ENCODE measurements at regions not wholly inside any gene's neighbourhood (a gene's known extent, or its start where the extent isn't known, plus 50 kb on each side); places are given as distances from the start of the nearest gene placed in this dataset.

GRCh38 chr1:5189384-5189783 is 535.0 kb downstream of the AJAP1 start:
- TF ChIP-seq EZH2phosphoT487 (IDR thresholded peaks at IDR 0.05; ENCODE audit: borderline replicate concordance), result no peak
- TF ChIP-seq, protein P1, sequence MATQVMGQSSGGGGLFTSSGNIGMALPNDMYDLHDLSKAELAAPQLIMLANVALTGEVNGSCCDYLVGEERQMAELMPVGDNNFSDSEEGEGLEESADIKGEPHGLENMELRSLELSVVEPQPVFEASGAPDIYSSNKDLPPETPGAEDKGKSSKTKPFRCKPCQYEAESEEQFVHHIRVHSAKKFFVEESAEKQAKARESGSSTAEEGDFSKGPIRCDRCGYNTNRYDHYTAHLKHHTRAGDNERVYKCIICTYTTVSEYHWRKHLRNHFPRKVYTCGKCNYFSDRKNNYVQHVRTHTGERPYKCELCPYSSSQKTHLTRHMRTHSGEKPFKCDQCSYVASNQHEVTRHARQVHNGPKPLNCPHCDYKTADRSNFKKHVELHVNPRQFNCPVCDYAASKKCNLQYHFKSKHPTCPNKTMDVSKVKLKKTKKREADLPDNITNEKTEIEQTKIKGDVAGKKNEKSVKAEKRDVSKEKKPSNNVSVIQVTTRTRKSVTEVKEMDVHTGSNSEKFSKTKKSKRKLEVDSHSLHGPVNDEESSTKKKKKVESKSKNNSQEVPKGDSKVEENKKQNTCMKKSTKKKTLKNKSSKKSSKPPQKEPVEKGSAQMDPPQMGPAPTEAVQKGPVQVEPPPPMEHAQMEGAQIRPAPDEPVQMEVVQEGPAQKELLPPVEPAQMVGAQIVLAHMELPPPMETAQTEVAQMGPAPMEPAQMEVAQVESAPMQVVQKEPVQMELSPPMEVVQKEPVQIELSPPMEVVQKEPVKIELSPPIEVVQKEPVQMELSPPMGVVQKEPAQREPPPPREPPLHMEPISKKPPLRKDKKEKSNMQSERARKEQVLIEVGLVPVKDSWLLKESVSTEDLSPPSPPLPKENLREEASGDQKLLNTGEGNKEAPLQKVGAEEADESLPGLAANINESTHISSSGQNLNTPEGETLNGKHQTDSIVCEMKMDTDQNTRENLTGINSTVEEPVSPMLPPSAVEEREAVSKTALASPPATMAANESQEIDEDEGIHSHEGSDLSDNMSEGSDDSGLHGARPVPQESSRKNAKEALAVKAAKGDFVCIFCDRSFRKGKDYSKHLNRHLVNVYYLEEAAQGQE (IDR thresholded peaks at IDR 0.05; ENCODE audit: low read depth), result no peak
- TF ChIP-seq POLR2A (IDR thresholded peaks at IDR 0.05; ENCODE audit: borderline replicate concordance, extremely low read depth, insufficient read depth, insufficient read length), result no peak
- no peak for TF ChIP-seq SP1 (IDR thresholded peaks at IDR 0.05; ENCODE audit: low read depth)

Measured in HCT116 (cell line).